Urothelium cell line (cell line): ENCODE measurements at regions not wholly inside any gene's neighbourhood (a gene's known extent, or its start where the extent isn't known, plus 50 kb on each side); places are given as distances from the start of the nearest gene placed in this dataset.
"Not testable (repeated sequence)": the region's sequence is repeated elsewhere in the genome, so short reads cannot be mapped to it uniquely, and the experiment has no call there.

Experiments
- DNase-seq: peaks from one replicate; pipeline ENCODE4 v3.0.0; 2011; ENCODE audit warnings: low spot score, mixed read lengths
- FAIRE-seq: peaks from 2 replicates; lab custom pipeline; 2011; peaks lifted over from hg19 to GRCh38; lab: Jason Lieb, UNC

DNA sequence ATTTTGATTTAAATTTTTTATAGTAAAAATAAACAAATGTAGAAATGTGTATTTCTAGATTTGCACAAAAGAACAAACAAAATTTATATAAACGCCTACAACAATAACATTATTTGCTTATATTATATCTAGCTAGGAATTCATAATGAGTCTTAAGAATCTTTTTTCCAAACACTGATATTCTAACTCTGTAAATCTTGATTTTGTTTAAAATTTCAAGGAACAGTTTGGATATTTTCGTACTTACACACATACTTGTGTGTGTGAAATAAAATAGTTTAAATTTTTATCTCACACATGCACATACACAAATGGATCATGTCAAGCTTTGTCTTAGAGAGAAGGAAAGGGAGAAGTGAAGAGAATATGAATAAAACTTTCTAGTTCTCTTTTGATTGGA, 868.1 kb downstream of the LTN1 start:
- FAIRE-seq (no peak), DNase-seq (no peak)

DNA sequence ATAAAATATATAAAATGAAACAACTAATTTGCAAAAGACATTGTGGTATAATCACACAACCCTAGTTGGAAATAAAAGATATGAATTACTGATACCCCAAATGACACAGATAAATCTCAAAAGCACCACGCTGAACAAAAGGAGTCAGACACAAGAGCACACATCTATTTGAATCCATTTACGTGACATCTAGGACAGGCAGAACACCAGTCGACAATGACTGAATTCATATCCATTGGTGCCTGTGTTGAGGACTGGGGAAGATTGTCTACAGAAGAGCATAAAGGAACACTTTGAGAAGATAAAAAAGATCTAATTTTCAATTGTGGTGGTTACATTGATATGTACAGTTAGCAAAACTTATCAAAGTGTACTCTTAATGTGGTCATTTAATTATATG, 874.1 kb downstream of the LTN1 start:
- FAIRE-seq (no peak), DNase-seq (no peak)

DNA sequence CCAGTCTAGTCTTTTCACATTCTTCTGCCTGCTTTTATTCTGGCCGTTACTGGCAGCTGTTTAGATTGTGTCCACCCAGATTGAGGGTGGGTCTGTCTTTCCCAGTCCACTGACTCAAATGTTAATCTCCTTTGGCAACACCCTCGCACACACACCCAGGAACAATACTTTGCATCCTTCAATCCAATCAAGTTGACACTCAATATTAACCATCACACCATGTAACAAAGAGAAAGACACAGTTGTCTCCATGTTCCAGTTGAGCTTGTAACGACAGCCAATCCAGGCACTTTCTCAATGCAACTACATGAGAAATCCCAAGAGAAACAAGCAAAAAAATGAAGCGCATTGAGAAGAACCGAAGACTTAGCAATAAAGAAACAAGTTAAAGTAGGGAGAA, 877.7 kb downstream of the LTN1 start:
- not testable (repeated sequence) for DNase-seq
- peak; percentile 68 for FAIRE-seq

DNA sequence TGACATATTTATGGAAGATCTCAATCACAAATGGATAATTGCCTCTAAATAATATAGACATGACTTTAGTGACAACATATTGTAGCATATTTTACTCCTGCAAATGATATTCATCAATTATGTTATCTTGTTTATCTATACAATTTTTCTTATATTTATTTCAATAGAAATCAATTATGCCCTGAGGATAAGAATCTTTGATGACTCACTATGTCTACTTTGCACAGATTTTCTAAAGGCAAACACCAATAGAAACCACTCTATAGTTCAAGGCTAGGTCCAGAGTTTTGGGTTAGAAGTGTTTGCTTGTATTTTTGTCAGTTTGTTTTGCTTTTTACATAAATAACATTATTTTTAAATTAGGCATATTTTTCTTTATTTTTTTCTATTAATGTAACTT, 879.0 kb downstream of the LTN1 start:
- DNase-seq: no peak
- no peak for FAIRE-seq

DNA sequence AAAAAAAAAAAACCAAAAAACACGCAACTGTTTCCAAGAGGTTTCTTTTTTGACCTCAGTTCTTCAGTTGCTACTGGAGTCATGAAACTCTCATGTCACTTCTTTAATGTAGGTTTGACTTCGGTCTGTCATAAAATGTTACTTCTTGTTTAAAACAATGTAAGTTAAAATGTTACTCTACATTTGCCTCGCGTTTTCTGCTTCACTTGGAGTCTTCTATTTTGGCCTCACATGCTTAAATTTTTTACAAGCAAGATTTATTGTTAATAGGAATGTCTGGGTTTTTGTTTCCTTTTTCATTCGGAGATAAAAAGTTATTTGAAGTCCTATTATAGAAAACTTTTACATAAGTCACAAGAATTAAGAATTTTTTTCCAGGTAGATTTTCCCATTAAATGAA, 880.2 kb downstream of the LTN1 start:
- FAIRE-seq (no peak), DNase-seq (no peak)

DNA sequence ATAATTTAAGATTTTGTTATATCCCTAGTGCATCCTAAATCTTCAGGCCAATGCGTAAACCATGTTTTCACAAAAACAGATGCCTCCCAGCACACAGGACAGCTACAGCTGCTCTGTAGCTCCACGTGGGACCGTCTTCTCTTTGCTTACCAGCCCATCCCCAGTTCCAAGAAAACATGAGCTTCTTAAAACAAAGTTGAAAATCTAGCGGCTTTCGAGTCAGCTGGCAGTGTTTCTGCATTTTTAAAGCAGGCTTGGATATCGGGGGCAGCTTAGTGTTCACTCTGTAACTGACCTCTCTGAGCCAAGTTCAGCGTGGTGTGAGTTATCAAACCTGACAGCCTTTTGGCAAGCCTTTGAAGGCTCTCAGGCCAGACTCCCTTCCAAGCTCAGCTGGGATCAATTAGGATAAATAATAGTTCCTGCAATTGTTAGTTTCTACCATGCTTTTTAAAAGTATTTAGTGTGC, 881.5 kb downstream of the LTN1 start:
- DNase-seq: no peak
- no peak for FAIRE-seq

DNA sequence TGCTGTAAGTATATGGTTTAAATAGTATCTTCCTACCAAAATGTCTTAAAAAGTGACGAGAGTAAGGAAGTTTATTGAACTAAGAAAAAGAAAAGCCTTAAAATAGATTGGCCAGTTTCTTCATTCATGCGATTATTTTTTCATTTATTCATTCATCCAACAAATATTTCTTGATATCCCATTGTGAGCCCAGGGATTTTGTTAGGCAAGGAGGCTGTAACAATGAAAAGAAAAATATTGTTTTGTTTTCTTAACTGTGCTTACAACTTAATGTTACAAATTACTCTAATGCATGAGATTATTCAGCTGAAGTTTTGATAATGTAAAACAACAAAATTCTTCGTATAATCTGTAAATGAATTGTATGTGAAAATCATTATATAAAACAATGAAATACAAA, 882.0 kb downstream of the LTN1 start:
- no peak for FAIRE-seq
- DNase-seq: no peak

DNA sequence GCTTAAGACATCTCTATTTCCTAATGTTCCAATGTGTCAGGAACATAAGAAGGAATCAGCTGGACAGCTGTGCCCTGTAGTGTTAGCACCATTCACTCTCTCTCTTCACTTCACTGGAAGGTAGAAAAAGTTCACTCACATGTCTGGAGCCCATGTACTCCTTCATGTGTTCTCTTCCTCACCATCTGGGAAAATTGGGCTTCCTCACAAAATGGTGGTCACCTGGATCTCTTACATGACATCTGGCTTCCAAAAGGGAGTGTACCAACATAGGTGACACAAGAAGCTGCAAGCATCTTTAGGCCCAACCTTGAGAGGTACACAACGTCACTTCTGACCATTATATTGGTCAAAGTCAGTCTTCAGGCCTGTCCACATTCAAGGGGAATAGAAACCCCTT, 882.6 kb downstream of the LTN1 start:
- DNase-seq (no peak), FAIRE-seq (no peak)

DNA sequence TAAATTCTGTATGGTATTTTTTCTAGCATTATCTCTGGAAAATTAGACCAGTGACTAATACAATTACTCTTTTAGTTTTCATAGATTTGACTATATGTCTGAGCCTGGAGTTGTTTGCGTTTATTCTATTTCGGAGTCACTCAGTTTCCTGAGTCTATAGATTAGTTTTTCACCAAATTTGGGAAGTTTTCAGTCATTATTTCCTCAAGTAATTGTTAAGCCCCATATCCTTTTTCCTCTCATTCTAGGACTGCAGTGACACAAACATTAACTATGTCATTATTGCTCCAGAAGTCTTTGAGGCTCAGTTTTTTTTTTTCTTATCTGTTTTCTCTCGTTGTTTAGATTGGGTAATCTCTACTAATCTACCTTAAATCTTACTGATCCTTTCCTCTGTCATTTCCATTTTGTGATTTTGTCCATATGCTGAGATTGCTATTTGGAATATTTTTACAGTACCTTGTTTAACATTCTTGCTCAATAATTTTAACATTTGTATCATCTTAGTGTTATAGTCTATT, 886.2 kb downstream of the LTN1 start:
- FAIRE-seq: peak; percentile 40

DNA sequence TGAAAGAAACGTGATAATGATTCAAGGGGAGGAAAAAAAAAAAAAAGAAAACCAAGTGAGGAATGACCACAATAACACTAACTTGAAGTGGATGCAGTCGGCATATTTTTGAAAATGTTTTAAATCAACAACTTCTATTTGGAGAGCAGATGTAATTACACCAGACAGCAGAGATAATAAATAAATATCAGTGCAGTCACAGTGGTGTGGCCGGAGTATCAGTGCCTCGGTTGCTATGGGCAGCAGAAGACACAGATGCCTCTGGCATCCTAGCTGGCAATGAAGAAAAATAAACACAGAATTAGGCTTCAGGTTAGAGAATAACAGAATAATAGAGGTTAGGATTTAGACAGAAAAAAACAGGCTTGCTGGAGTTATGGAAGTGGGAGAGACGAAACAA, 888.3 kb downstream of the LTN1 start:
- no peak for FAIRE-seq
- DNase-seq: no peak

More for the DNA sequence above, 886.2 kb downstream of the LTN1 start:
- DNase-seq: no peak

DNA sequence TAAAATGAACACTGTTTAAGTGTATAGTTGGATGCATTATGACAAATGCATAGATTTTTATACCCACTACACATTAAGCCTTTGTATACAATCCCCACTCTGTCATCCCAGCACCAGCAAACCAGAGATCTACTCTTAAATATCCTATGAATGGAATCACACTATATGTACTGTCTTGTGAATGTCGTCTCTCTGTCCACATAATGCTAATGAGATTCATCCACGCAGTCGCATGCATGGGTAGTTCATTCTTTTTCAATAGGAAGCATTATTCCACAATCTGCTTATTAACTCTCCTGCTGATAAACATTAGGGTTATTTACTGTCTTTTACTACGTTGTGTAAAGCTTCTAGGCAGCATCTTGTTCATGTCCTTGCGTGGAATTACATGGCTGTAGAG, 892.3 kb downstream of the LTN1 start:
- FAIRE-seq (peak; percentile 77), DNase-seq (no peak)

DNA sequence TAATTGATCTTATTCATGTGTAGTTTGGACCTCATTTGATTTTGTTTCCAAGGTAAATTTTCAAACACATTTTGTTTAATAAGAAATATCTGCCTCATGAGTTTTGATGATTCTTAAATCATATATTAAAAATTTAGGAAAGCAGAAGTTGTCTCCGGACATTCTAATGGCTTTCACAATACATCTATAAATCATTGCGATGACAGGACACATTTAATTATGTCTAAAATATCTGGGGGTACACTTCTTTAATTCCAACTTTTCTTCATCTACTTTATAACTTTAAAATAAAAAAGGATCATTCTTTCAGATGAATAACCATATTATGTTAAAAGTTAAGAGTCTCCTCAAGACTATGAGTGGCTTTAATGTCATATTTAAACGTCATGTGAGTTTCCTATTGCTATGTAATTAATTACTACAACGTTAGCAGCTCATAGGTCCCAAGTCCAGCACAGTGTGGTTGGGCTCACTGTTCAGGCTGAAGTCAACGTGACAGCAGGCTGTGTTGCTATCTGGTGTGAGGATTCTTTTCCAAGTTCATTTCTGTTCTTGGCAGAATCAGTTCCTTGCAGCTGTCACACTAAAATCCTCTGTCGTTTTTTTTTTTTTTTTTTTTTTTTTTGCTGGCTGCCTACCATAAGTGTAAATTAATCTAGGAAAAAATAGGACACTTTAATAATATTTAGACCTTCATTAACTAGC, 893.5 kb downstream of the LTN1 start:
- no peak for FAIRE-seq
- DNase-seq: no peak

DNA sequence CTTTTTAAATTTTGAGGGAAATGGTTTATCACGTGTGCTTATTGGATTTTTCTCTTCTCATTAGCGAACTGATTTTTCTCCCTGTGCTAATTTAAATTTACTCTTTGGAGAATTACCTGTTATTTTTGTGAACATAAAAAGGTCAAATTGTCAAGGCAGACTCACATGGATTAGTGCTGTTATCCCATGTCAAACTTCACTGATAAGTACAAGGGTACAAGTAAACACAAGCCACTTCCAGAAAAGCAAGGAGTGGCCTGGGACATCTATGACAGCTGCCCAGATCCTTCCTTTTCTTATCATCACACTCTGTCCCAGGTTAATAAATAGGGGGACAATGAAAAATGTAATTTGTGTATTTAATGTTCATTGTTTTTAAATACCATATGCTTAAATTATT, 901.2 kb downstream of the LTN1 start:
- DNase-seq (no peak), FAIRE-seq (no peak)

DNA sequence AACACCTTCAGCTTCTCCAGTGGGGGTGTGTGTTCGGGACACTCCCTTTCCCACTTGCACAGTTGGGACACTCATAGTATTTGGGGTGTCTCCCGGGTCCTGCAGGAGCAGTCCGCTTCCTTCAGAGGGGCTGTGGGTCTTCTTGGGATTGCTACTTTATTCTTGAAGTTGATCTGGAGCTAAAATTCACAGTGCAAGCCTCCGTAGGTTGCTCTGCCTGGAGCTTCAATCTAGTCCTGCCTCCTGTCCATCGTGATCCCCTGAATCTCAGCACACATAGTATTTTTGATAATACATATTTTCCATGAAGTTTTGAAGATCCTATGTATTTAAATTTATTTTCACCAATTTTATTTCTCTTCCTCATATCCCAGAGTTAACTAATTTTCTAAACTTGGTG, 902.1 kb downstream of the LTN1 start:
- no peak for FAIRE-seq
- no peak for DNase-seq

DNA sequence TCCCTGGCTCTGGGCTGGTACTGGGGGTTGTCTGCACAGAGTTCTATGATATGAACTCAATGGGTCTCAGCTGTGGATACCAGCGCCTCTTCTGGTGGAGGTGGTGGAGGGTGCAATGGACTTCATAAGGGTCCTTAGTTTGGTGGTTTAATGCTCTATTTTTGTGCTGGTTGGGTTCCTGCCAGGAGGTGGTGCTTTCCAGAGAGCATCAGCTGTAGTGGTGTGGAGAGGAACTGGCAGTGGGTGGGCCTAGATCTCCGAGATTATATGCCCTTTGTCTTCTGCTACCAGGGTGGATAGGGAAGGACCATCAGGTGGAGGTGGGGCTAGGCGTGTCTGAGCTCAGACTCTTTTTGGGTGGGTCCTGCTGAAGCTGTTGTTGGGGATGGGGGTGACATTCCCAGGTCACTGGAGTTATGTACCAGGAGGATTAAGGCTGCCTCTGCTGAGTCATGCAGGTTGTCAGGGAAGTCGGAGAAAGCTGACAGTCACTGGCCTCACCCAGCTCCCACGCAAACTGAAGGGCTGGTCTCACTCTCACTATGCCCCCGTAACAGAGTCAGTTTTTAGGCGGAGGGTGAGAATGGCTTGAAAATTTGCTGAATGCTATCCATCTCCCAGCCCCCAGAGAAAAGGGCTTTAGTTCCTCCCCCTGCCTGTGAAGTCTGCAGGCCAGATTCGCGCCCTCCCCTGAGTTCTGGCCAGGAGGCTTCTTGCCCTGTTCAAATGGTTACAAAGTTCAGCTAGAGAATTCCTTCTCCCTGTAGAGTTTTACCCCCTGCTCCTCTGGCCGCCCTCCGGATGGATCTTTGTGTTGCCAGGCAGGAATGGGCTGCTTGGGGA, 902.9 kb downstream of the LTN1 start:
- FAIRE-seq (peak; percentile 88), DNase-seq (peak; percentile 7)

DNA sequence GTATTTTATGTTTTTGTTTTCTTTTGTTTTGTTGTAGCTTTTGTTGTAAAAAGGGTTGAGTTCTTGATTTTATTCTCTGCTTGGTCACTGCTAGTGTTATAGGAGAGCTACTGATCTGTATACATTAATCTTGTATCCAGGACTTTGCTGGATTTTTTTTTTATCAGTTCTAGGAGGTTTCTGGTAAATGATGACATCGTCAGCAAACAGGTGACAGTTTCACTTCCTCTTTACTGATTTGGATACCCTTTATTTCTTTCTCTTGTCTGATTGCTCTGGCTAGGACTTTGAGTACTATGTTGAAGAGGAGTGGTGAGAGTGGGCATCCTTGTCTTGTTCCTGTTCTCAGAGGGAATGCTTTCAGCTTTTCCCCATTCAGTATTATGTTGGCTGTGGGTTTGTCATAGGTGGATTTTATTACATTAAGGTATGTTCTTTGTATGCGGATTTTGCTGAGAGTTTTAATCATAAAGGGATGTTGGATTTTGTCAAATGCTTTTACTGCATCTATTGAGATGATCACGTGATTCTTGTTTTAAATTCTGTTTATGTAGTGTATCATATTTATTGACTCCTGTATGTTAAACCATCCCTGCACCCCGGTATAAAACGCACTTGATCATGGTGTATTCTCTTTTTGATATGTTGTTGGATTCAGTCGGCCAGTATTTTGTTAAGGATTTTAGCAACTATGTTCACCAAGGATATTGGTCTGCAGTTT, 905.7 kb downstream of the LTN1 start:
- FAIRE-seq (no peak), DNase-seq (no peak)

DNA sequence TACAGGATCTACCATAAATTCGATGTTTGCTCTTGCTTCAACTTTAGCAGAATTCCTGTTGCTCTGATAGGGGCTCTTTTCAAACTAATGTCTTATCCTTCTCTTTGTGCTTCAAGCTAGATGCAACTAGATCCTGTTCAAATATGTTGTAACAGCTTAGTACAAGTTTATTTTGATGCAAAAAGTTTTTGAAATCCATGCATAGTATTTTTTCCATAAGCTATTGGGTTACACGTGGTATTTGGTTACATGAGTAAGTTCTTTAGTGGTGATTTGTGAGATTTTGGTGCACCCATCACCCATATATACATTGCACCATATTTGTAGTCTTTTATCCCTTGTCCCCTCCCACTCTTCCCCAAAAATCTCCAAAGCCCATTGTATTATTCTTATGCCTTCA, 907.7 kb downstream of the LTN1 start:
- no peak for DNase-seq
- FAIRE-seq: no peak

DNA sequence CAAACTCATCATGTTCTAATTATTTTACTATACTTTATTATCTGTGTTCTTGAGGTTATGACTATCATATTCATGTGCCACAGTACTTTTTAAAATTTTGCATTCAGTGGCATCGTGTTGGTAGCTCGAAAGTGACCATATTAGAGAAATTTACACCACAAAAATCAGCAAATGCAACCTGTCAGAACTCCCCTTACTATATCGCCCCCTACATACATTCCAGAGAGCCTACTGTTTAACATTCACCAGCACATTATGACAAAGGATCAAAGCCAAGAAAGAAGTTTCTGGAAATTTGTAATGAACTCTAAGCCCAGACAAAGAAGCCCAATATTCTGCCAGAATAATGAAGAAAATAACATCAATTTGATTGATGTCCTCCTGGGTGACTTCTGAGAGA, 909.3 kb downstream of the LTN1 start:
- DNase-seq (no peak), FAIRE-seq (no peak)

DNA sequence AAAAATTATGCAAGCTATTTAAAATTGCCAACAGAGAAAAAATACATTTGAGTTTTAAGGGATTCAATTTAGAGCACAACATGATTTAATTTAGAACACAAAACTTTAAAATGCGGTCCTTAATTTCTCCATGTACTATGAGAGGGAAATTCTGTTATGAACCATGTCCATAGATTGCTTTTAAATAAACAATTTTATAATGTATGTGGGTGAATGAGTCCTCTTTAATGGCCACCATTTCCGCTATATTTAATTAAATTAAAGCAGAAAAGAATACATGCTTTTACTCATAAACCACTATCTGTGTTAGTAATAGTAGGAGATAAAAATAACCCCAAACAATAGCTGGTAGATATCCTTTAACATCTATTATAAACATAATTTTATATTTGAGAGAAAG, 914.6 kb downstream of the LTN1 start:
- DNase-seq: no peak
- FAIRE-seq: no peak

DNA sequence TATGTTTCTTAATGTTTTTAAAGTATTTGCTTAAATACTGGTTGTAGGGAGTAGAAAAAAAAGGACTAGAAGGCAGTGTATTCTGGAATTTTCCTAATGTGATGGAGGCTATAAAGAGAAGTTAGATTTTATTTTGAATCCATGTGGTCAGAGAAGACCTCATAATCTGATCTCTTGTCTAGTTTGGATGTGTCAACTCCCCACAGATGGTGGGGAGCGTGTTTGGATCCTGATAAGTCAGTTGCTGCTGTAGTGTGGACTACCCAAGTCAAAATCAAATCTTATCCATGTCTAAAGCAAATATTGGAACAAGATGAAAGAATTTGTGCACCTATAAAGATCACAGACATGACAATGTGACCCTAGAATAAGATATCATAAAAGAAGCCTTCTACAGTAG, 918.0 kb downstream of the LTN1 start:
- FAIRE-seq (no peak), DNase-seq (no peak)

DNA sequence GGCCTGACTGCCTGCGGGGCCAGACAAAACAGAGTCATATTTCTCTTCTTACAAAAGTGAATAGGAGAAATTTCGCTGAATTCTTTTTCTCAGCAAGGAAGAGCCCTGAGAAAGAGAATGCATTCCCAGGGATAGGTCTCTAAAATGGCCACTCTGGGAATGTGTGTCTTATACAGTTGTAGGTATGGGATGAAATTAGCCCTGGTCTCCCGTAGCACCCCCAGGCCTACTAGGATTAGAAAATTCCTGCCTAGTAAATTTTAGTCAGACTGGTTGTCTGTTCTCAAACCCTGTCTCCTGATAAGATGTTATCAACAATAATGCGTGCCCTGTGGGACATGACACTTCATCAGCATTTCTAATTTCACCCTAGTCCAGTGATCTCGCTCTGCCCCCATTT, 920.1 kb downstream of the LTN1 start:
- DNase-seq (no peak), FAIRE-seq (peak; percentile 86)
